OCI-LY1 (cell line): ENCODE measurements at regions not wholly inside any gene's neighbourhood (a gene's known extent, or its start where the extent isn't known, plus 50 kb on each side); places are given as distances from the start of the nearest gene placed in this dataset.

Source experiments
- CTCF ChIP-seq: fragments of 200-600 bp; sonication (generic), shearing (Covaris generic); IDR thresholded peaks from 2 replicates; pipeline ENCODE4 v1.5.1; 2017; ENCODE audit warnings: mild to moderate bottlenecking, antibody characterized with exemption, low read length, moderate library complexity, mixed read lengths
- EZH2 ChIP-seq: fragments of 200-600 bp; sonication (generic), shearing (Covaris generic); IDR thresholded peaks from 2 replicates; pipeline ENCODE4 v1.8.0; 2017; ENCODE audit warnings: borderline replicate concordance, mixed run types, mild to moderate bottlenecking, antibody characterized with exemption, low read length, moderate library complexity, mixed read lengths

GRCh38 chr12:69003991-69004390 is 71.0 kb upstream of the CPM start:
- TF ChIP-seq CTCF (no peak), EZH2 (no peak)
